Nephron progenitor cell (in vitro differentiated cells): ENCODE measurements at regions not wholly inside any gene's neighbourhood (a gene's known extent, or its start where the extent isn't known, plus 50 kb on each side); places are given as distances from the start of the nearest gene placed in this dataset.

Source experiments
- DNase-seq: peaks from one replicate; pipeline ENCODE4 v3.0.0; 2021
- H3K27ac Mint-ChIP-seq: 2 replicates; pipeline ENCODE4 v1.8.0; 2021; ENCODE audit warnings: mild to moderate bottlenecking, moderate library complexity, mixed read lengths
- H3K27me3 Mint-ChIP-seq: 2 replicates; pipeline ENCODE4 v1.8.0; 2021; ENCODE audit warnings: mild to moderate bottlenecking, low read depth, mixed read lengths; ENCODE audit not compliant: poor library complexity
- H3K36me3 Mint-ChIP-seq: 2 replicates; pipeline ENCODE4 v1.8.0; 2021; ENCODE audit warnings: low read depth, mixed read lengths
- H3K4me1 Mint-ChIP-seq: 2 replicates; pipeline ENCODE4 v1.8.0; 2021; ENCODE audit warnings: mixed read lengths
- H3K4me3 Mint-ChIP-seq: 2 replicates; pipeline ENCODE4 v1.8.0; 2021; ENCODE audit warnings: mild to moderate bottlenecking, moderate library complexity, mixed read lengths
- H3K9me3 Mint-ChIP-seq: 2 replicates; pipeline ENCODE4 v1.8.0; 2021; ENCODE audit warnings: mild to moderate bottlenecking, moderate library complexity, mixed read lengths
- TF ChIP-seq, protein P1 (sequence below): fragments of 200-600 bp; sonication (generic); IDR thresholded peaks from 2 replicates; pipeline ENCODE4 v1.5.0; 2021; ENCODE audit warnings: antibody characterized with exemption

- H3K9me3 Mint-ChIP-seq, result no peaks in the 10 kb centered on the region
- no peak for DNase-seq
- H3K4me3 Mint-ChIP-seq, result no peak overlapping the region
- peaks cover 5% of the 10 kb centered on the region for H3K27me3 Mint-ChIP-seq
- H3K4me1 Mint-ChIP-seq, result no peaks in the 10 kb centered on the region
- no peaks in the 10 kb centered on the region for H3K36me3 Mint-ChIP-seq
- no peak overlapping the region for H3K27ac Mint-ChIP-seq
- TF ChIP-seq, protein P1, sequence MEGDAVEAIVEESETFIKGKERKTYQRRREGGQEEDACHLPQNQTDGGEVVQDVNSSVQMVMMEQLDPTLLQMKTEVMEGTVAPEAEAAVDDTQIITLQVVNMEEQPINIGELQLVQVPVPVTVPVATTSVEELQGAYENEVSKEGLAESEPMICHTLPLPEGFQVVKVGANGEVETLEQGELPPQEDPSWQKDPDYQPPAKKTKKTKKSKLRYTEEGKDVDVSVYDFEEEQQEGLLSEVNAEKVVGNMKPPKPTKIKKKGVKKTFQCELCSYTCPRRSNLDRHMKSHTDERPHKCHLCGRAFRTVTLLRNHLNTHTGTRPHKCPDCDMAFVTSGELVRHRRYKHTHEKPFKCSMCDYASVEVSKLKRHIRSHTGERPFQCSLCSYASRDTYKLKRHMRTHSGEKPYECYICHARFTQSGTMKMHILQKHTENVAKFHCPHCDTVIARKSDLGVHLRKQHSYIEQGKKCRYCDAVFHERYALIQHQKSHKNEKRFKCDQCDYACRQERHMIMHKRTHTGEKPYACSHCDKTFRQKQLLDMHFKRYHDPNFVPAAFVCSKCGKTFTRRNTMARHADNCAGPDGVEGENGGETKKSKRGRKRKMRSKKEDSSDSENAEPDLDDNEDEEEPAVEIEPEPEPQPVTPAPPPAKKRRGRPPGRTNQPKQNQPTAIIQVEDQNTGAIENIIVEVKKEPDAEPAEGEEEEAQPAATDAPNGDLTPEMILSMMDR, result no peak
Measured at GRCh38 chr2:147792966-147793617, 51.7 kb upstream of the ACVR2A start.

DNA sequence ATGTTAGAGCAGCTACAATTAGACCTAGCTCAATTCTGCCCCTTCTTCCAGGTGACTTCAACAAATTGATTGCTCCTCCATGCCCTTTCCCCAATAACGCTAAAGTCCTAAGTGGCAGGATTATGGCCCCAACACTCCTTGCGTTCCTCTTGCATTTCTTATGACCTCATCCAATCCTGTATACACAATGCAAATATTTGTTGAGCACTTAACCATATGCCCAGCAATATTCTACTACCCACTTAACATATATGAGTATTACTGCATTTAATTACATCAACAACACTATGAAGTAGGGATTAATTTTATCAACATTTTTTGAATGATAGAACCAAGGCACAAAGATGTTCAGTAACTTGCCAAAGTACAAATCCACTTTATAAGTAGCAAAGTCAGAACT is 54.2 kb upstream of the ACVR2A start:
- no peak for DNase-seq
- Mint-ChIP-seq H3K4me3 (no peak overlapping the region), H3K4me1 (no peaks in the 10 kb centered on the region), H3K36me3 (no peaks in the 10 kb centered on the region), H3K9me3 (no peaks in the 10 kb centered on the region), H3K27me3 (peaks cover 5% of the 10 kb centered on the region), H3K27ac (no peak overlapping the region)
- TF ChIP-seq, protein P1, result no peak

- H3K27ac Mint-ChIP-seq, result no peak overlapping the region
- H3K36me3 Mint-ChIP-seq, result no peaks in the 10 kb centered on the region
- H3K4me1 Mint-ChIP-seq, result no peaks in the 10 kb centered on the region
- no peak for DNase-seq
- H3K4me3 Mint-ChIP-seq, result no peak overlapping the region
- peaks cover 5% of the 10 kb centered on the region for H3K27me3 Mint-ChIP-seq
- H3K9me3 Mint-ChIP-seq, result no peaks in the 10 kb centered on the region
- TF ChIP-seq, protein P1, result no peak
Measured at GRCh38 chr2:147789720-147790119, 55.1 kb upstream of the ACVR2A start.

- Mint-ChIP-seq H3K27me3 (peaks cover 5% of the 10 kb centered on the region), H3K9me3 (no peaks in the 10 kb centered on the region), H3K4me3 (no peak overlapping the region), H3K27ac (no peak overlapping the region), H3K36me3 (no peaks in the 10 kb centered on the region), H3K4me1 (no peaks in the 10 kb centered on the region)
- TF ChIP-seq, protein P1, result no peak
- DNase-seq, result no peak
Measured at GRCh38 chr2:147789287-147789686, 55.5 kb upstream of the ACVR2A start.

GRCh38 chr2:147782141-147782930 is 62.5 kb upstream of the ACVR2A start:
- Mint-ChIP-seq H3K36me3 (no peaks in the 10 kb centered on the region), H3K4me1 (peaks cover 8% of the 10 kb centered on the region), H3K27ac (no peak overlapping the region), H3K4me3 (no peak overlapping the region), H3K9me3 (no peaks in the 10 kb centered on the region), H3K27me3 (no peaks in the 10 kb centered on the region)
- TF ChIP-seq, protein P1, result no peak
- no peak for DNase-seq

- TF ChIP-seq, protein P1, result no peak
- H3K4me3 Mint-ChIP-seq, result no peak overlapping the region
- DNase-seq, result no peak
- H3K9me3 Mint-ChIP-seq, result no peaks in the 10 kb centered on the region
- H3K4me1 Mint-ChIP-seq, result peaks cover 10% of the 10 kb centered on the region
- H3K27me3 Mint-ChIP-seq, result no peaks in the 10 kb centered on the region
- no peaks in the 10 kb centered on the region for H3K36me3 Mint-ChIP-seq
- H3K27ac Mint-ChIP-seq, result no peak overlapping the region
Measured at GRCh38 chr2:147779440-147779839, 65.4 kb upstream of the ACVR2A start.
